ENCODE measurements at regions not wholly inside any gene's neighbourhood (a gene's known extent, or its start where the extent isn't known, plus 50 kb on each side); places are given as distances from the start of the nearest gene placed in this dataset.

- Histone ChIP-seq H3K9me3 (replicated peaks in 1 of 2; ENCODE audit: control insufficient read depth in 1 of 2, insufficient read depth in 1 of 2, low read length in 2 of 2) (no peaks in the 10 kb centered on the region), H3K36me3 (replicated peaks in 1 of 2; ENCODE audit: control insufficient read depth in 1 of 2, insufficient read depth in 2 of 2, low read length in 2 of 2) (no peaks in the 10 kb centered on the region), H2AFZ (ENCODE audit: insufficient read depth, low read depth, low read length, poor library complexity, severe bottlenecking) (no peak overlapping the region), H3K4me3 (replicated peaks in 1 of 3; ENCODE audit: low read depth in 2 of 3, low read length in 3 of 3) (no peak overlapping the region), H3K79me2 (ENCODE audit: insufficient read depth, low read length) (no peaks in the 10 kb centered on the region), H3K4me2 (replicated peaks; ENCODE audit: extremely low read depth, low read length, poor library complexity, severe bottlenecking) (no peak overlapping the region), H3K9ac (ENCODE audit: insufficient read depth, low read length, poor library complexity, severe bottlenecking) (no peak overlapping the region), H4K20me1 (ENCODE audit: insufficient read depth, low read length) (no peaks in the 10 kb centered on the region), H3K4me1 (ENCODE audit: control insufficient read depth in 1 of 2, insufficient read depth in 2 of 2, low read length in 2 of 2) (peaks cover 0 to 4% of the 10 kb centered on the region in 2 donors), H3K27me3 (ENCODE audit: control insufficient read depth in 2 of 2, insufficient read depth in 2 of 2, low read length in 2 of 2) (no peaks in the 10 kb centered on the region), H3K27ac (ENCODE audit: low read depth in 1 of 2, low read length in 2 of 2) (no peak overlapping the region)
- Mint-ChIP-seq H3K27ac (peak overlapping the region in 1 of 7 donors; percentile 33), H3K9me3 (no peaks in the 10 kb centered on the region), H3K36me3 (no peaks in the 10 kb centered on the region), H3K4me3 (no peak overlapping the region), H3K27me3 (ENCODE audit: low read depth in 3 of 3) (peaks cover 10 to 14% (median 11%) of the 10 kb centered on the region in 3 donors), H3K4me1 (peaks cover 5% of the 10 kb centered on the region)
- WGBS (ENCODE audit: insufficient coverage), result no CpG with 5 or more reads among the region's 5 CpGs
- DNase-seq, result no peak
- no peak for TF ChIP-seq CTCF (IDR thresholded peaks at IDR 0.05)
- intact Hi-C loops (cut with micrococcal nuclease), result loop anchor here in 1 of 2 donors (5.0 kb wide), 1 partner anchor 917 kb away; no protein-coding TSS in a partner anchor
Observed at GRCh38 chr9:119559986-119560385, 190.8 kb upstream of the BRINP1 start.

GRCh38 chr9:119559056-119559455 is 189.8 kb upstream of the BRINP1 start:
- H3K36me3 ChIP-seq (replicated peaks in 1 of 2; ENCODE audit: control insufficient read depth in 1 of 2, insufficient read depth in 2 of 2, low read length in 2 of 2), result no peaks in the 10 kb centered on the region
- no peaks in the 10 kb centered on the region for H3K36me3 Mint-ChIP-seq
- H3K27me3 ChIP-seq (ENCODE audit: control insufficient read depth in 2 of 2, insufficient read depth in 2 of 2, low read length in 2 of 2), result no peaks in the 10 kb centered on the region
- no peak overlapping the region for H3K27ac Mint-ChIP-seq
- H4K20me1 ChIP-seq (ENCODE audit: insufficient read depth, low read length), result no peaks in the 10 kb centered on the region
- DNase-seq, result no peak
- H3K4me3 Mint-ChIP-seq, result peak overlapping the region in 1 of 2 donors; percentile 31
- peaks cover 10 to 14% (median 11%) of the 10 kb centered on the region in 3 donors for H3K27me3 Mint-ChIP-seq (ENCODE audit: low read depth in 3 of 3)
- no peak overlapping the region for H2AFZ ChIP-seq (ENCODE audit: insufficient read depth, low read depth, low read length, poor library complexity, severe bottlenecking)
- no peak overlapping the region for H3K27ac ChIP-seq (ENCODE audit: low read depth in 1 of 2, low read length in 2 of 2)
- intact Hi-C loops (cut with micrococcal nuclease), result loop anchor here in 1 of 2 donors (5.0 kb wide), 1 partner anchor 918 kb away; no protein-coding TSS in a partner anchor
- no peaks in the 10 kb centered on the region for H3K9me3 ChIP-seq (replicated peaks in 1 of 2; ENCODE audit: control insufficient read depth in 1 of 2, insufficient read depth in 1 of 2, low read length in 2 of 2)
- peaks cover 5% of the 10 kb centered on the region for H3K4me1 Mint-ChIP-seq
- H3K9me3 Mint-ChIP-seq, result no peaks in the 10 kb centered on the region
- H3K4me1 ChIP-seq (ENCODE audit: control insufficient read depth in 1 of 2, insufficient read depth in 2 of 2, low read length in 2 of 2), result peaks cover 0 to 4% of the 10 kb centered on the region in 2 donors
- H3K4me2 ChIP-seq (replicated peaks; ENCODE audit: extremely low read depth, low read length, poor library complexity, severe bottlenecking), result no peak overlapping the region
- no peak overlapping the region for H3K4me3 ChIP-seq (replicated peaks in 1 of 3; ENCODE audit: low read depth in 2 of 3, low read length in 3 of 3)
- no peak overlapping the region for H3K9ac ChIP-seq (ENCODE audit: insufficient read depth, low read length, poor library complexity, severe bottlenecking)
- no peaks in the 10 kb centered on the region for H3K79me2 ChIP-seq (ENCODE audit: insufficient read depth, low read length)
- no peak for TF ChIP-seq CTCF (IDR thresholded peaks at IDR 0.05)

All from CD14-positive monocyte (primary cell).